Bronchial epithelial cell (primary cell): ENCODE measurements at regions not wholly inside any gene's neighbourhood (a gene's known extent, or its start where the extent isn't known, plus 50 kb on each side); places are given as distances from the start of the nearest gene placed in this dataset.

ENCODE experiments used
- DNase-seq: peaks from one replicate; pipeline ENCODE4 v3.0.0-alpha.2; 2010; ENCODE audit warnings: low read depth
- FAIRE-seq: peaks from 2 replicates; lab custom pipeline; 2011; peaks lifted over from hg19 to GRCh38; lab: Jason Lieb, UNC
- H3K27me3 ChIP-seq: 2 replicates; pipeline ENCODE4 v1.5.1; 2011; ENCODE audit warnings: low read length; ENCODE audit not compliant: control insufficient read depth, insufficient read depth
- H3K36me3 ChIP-seq: 2 replicates; pipeline ENCODE4 v1.5.1; 2011; ENCODE audit warnings: low read length; ENCODE audit not compliant: control insufficient read depth, insufficient read depth
- H3K4me3 ChIP-seq: 2 replicates; pipeline ENCODE4 v1.5.1; 2011; ENCODE audit warnings: mild to moderate bottlenecking, low read depth, low read length, control low read depth
- TF ChIP-seq, protein P1 (sequence below): IDR thresholded peaks from 2 replicates; pipeline ENCODE4 v1.5.1; 2011; ENCODE audit warnings: mild to moderate bottlenecking, moderate library complexity, low read length, control low read depth, inconsistent platforms; ENCODE audit not compliant: insufficient read depth, severe bottlenecking

DNA sequence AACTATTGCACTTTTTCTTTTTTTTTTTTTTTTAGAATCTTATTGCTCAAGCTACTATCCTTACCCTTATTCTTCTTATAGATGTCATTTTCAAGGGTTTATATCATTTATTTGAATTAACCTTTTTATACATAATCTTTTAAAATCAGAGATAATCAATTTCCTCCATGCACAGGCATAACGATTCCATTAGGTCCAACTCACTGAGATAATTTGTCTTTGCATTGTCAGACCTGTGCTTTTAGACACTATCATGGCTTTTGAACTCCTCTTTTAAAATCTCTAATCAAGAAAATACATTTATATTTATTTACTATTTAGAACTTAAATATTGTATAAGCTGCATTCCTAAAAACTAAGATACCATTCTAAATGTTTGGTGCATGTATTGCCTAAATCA lies 1454.9 kb downstream of the ZPLD1 start:
- TF ChIP-seq, protein P1, sequence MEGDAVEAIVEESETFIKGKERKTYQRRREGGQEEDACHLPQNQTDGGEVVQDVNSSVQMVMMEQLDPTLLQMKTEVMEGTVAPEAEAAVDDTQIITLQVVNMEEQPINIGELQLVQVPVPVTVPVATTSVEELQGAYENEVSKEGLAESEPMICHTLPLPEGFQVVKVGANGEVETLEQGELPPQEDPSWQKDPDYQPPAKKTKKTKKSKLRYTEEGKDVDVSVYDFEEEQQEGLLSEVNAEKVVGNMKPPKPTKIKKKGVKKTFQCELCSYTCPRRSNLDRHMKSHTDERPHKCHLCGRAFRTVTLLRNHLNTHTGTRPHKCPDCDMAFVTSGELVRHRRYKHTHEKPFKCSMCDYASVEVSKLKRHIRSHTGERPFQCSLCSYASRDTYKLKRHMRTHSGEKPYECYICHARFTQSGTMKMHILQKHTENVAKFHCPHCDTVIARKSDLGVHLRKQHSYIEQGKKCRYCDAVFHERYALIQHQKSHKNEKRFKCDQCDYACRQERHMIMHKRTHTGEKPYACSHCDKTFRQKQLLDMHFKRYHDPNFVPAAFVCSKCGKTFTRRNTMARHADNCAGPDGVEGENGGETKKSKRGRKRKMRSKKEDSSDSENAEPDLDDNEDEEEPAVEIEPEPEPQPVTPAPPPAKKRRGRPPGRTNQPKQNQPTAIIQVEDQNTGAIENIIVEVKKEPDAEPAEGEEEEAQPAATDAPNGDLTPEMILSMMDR: no peak
- DNase-seq: no peak
- H3K27me3 ChIP-seq: no peaks in the 10 kb centered on the region
- FAIRE-seq: no peak
- H3K4me3 ChIP-seq: no peak overlapping the region
- H3K36me3 ChIP-seq: no peaks in the 10 kb centered on the region

DNA sequence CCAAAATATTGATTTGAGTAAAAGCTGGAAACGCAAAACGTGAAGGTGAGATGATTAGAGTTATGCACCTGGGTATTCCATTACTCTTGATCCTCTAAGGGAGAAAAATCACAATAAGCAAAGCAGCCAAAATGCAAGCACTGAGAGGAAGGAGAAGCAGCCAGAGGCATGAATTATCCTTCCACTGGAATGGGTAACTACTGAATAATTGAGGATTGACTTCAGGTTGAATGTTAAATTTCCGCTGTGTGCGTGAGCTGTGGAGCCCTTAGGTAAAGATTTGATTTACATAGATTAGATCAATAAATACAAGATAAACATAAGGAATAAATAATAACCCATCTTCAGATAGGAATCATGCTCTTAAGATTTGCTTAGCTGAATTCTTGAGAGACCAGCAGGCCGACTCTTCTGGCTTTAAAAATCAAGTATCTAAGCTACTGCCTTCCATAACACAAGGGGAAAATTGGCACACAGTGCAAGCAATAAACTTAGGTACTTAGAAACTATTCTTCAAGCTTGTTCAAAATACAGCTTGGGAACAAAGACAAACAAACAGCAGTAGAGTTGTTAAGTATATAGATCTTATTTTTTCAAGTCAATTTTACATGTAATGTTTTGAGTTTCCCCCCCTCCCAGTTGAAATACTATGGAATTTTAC lies 1459.5 kb downstream of the ZPLD1 start:
- DNase-seq (no peak), FAIRE-seq (no peak)
- Histone ChIP-seq H3K36me3 (no peaks in the 10 kb centered on the region), H3K4me3 (no peak overlapping the region), H3K27me3 (no peaks in the 10 kb centered on the region)
- TF ChIP-seq, protein P1: no peak

DNA sequence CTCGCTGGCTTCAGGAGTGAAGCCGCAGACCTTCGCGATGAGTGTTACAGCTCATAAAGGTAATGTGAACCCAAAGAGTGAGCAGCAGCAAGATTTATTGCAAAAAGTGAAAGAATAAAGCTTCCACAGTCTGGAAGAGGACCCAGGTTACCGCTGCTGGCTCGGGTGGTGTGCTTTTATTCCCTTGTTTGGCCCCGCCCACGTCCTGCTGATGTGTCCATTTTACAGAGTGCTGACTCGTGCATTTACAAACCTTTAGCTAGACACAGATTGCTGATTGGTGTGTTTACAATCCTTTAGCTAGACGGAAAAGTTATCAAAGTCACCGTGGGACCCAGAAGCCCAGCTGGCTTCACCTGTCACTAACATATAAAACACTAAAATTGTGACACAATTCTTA lies 1464.5 kb downstream of the ZPLD1 start:
- Histone ChIP-seq H3K27me3 (no peaks in the 10 kb centered on the region), H3K4me3 (no peak overlapping the region), H3K36me3 (no peaks in the 10 kb centered on the region)
- TF ChIP-seq, protein P1: no peak
- DNase-seq (no peak), FAIRE-seq (no peak)

DNA sequence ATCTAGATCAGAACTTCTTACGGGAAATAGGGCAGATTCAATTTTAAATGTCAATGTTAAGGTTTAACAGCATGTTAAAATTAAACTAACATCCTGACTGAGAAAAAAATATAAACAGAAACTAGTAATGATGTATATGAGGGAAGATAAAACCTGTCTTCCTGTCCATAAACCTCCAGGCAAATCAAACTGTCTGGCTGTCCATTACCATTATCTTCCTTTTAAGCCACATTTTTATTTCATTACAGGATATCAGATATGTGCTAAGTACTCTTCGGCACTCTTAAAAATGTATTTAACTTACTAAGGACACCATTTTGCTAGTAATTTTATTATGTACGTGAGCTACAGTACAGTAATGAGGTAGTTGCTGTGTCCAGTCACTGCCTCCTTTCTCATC lies 1461.7 kb upstream of the ALCAM start:
- DNase-seq: no peak
- no peaks in the 10 kb centered on the region for H3K27me3 ChIP-seq
- TF ChIP-seq, protein P1: no peak
- H3K36me3 ChIP-seq: no peaks in the 10 kb centered on the region
- H3K4me3 ChIP-seq: no peak overlapping the region
- no peak for FAIRE-seq

DNA sequence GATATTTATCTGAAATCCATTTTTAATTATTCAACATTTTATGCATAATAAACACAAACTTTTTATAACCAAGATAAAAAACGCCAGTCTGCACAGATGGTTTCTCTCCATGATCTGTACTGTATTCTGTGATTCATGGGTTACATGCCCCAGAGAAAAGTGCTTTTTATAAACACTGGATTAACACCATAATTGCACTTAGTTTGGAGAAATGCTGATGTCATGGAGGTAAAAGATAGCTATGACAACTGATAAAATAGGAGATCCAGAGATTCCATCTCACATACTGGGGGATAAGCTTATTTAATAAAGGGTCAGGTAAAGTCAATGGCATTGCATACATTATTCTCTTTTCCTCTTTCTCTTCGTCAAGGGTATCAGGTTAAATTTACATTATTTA lies 1460.4 kb upstream of the ALCAM start:
- no peak for DNase-seq

DNA sequence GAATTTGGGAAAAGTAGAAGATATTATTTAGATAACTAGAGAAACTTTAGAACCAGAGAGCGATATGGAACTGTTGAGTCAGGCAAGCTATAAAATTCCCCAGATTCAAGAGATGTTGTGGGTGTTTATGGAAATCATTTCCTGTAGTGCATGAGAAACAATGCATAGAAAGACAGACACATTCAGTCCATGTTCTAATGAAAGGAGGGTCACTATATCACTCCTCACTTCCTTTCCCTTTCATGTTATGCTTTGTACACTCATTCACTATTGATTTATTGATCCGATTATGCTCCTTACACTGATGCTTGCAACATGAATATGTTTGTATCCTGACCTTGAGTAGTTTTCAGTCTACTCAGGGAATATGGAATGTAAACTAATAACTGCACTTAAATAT lies 1459.9 kb upstream of the ALCAM start:
- FAIRE-seq: no peak
- Histone ChIP-seq H3K27me3 (no peaks in the 10 kb centered on the region), H3K36me3 (no peaks in the 10 kb centered on the region), H3K4me3 (no peak overlapping the region)
- TF ChIP-seq, protein P1: no peak
- no peak for DNase-seq

More for the DNA sequence above, 1460.4 kb upstream of the ALCAM start:
- FAIRE-seq: no peak
- Histone ChIP-seq H3K36me3 (no peaks in the 10 kb centered on the region), H3K4me3 (no peak overlapping the region), H3K27me3 (no peaks in the 10 kb centered on the region)
- TF ChIP-seq, protein P1: no peak
